ENCODE measurements at regions not wholly inside any gene's neighbourhood (a gene's known extent, or its start where the extent isn't known, plus 50 kb on each side); places are given as distances from the start of the nearest gene placed in this dataset.

DNA sequence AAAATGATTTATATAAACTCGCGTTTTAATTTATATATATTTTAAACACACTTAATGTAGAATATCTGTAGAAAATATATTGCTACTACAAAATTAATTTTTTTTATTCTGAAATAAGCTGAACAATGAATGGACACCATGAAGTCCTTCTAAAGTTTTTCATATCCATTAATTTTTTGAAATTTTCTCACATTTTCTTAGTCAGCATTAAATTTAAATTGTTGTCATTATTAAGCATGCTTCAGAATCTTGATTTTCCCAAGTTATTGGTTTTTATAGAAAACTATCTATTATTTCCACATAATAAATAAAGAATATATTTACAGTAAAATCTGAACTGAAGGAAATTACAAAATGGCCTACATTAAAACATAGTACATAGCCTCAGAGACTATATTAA is 1314.9 kb upstream of the CDH6 start:
- FAIRE-seq (no peak), DNase-seq (ENCODE audit: low read depth, low spot score) (no peak)
- H3K4me3 ChIP-seq (replicated peaks in 1 of 3; ENCODE audit: insufficient read depth in 1 of 3, low read depth in 1 of 3, low read length in 3 of 3), result no peak overlapping the region
- H3K4me1 ChIP-seq (ENCODE audit: control insufficient read depth, extremely low read depth, insufficient read depth, low read length), result no peaks in the 10 kb centered on the region
- dilution Hi-C loops (cut with MboI; ENCODE audit: extremely low pct_ligation_motif_present, low sequenced_read_pairs) (no loop called here), intact Hi-C loops (cut with micrococcal nuclease) (no loop called here)
- H2AFZ ChIP-seq (ENCODE audit: low read depth, low read length), result no peak overlapping the region
- ChIA-PET CTCF (no interaction called here), POLR2A (no interaction called here)
- H3K27me3 ChIP-seq (ENCODE audit: control insufficient read depth in 2 of 2, insufficient read depth in 2 of 2, low read length in 2 of 2), result no peaks in the 10 kb centered on the region
- no TSS peak for BruUV-seq (replicated peaks)
- no peak overlapping the region for H3K9ac ChIP-seq (replicated peaks; ENCODE audit: extremely low read depth, insufficient read depth, low read length)
- H3K4me2 ChIP-seq (ENCODE audit: insufficient read depth, low read length), result no peak overlapping the region
- peaks cover 4% of the 10 kb centered on the region for H3K9me3 ChIP-seq (replicated peaks; ENCODE audit: control insufficient read depth, insufficient read depth, low read length)
- no peaks in the 10 kb centered on the region for H3K79me2 ChIP-seq (ENCODE audit: control insufficient read depth, insufficient read depth, low read length)
- no peaks in the 10 kb centered on the region for H3K36me3 ChIP-seq (ENCODE audit: control insufficient read depth in 2 of 2, extremely low read depth in 1 of 2, insufficient read depth in 2 of 2, low read length in 2 of 2)
- H3K27ac ChIP-seq (ENCODE audit: insufficient read depth, low read depth, low read length), result no peak overlapping the region
- TF ChIP-seq EZH2 (IDR thresholded peaks at IDR 0.05; ENCODE audit: borderline replicate concordance, low read depth, low read length, severe bottlenecking), result no peak
- TF ChIP-seq MYC (IDR thresholded peaks at IDR 0.05; ENCODE audit: low read depth, low read length), result no peak
- no peaks in the 10 kb centered on the region for H4K20me1 ChIP-seq (replicated peaks; ENCODE audit: control insufficient read depth, extremely low read depth, insufficient read depth, low read length)
- no peaks in the 10 kb centered on the region for H3K9me1 ChIP-seq (replicated peaks; ENCODE audit: control insufficient read depth, extremely low read depth, insufficient read depth, low read length)

DNA sequence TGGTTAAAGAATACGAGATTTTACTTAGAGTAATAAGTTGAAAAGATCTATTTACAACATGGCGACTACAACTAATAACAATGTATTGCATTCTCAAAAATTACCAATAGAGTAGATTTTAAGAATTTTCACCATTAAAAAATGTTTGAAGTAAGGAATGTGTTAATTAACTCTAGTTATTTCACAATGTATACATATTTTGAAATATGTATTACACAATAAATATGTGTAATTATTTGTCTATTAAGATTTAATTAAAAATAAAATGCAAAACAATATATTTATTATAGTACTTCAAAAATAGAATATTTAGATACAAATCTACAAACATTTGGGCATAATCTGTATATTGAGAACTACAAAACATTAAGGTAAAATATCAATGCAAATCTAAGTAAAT is 1326.3 kb upstream of the CDH6 start:
- no peak overlapping the region for H3K4me2 ChIP-seq (ENCODE audit: insufficient read depth, low read length)
- no peak overlapping the region for H3K9ac ChIP-seq (replicated peaks; ENCODE audit: extremely low read depth, insufficient read depth, low read length)
- BruUV-seq (replicated peaks), result no TSS peak
- POLR2A ChIA-PET, result no interaction called here
- dilution Hi-C loops (cut with MboI; ENCODE audit: extremely low pct_ligation_motif_present, low sequenced_read_pairs), result no loop called here
- H3K36me3 ChIP-seq (ENCODE audit: control insufficient read depth in 2 of 2, extremely low read depth in 1 of 2, insufficient read depth in 2 of 2, low read length in 2 of 2), result no peaks in the 10 kb centered on the region
- CTCF ChIA-PET, result no interaction called here
- TF ChIP-seq, protein P1, sequence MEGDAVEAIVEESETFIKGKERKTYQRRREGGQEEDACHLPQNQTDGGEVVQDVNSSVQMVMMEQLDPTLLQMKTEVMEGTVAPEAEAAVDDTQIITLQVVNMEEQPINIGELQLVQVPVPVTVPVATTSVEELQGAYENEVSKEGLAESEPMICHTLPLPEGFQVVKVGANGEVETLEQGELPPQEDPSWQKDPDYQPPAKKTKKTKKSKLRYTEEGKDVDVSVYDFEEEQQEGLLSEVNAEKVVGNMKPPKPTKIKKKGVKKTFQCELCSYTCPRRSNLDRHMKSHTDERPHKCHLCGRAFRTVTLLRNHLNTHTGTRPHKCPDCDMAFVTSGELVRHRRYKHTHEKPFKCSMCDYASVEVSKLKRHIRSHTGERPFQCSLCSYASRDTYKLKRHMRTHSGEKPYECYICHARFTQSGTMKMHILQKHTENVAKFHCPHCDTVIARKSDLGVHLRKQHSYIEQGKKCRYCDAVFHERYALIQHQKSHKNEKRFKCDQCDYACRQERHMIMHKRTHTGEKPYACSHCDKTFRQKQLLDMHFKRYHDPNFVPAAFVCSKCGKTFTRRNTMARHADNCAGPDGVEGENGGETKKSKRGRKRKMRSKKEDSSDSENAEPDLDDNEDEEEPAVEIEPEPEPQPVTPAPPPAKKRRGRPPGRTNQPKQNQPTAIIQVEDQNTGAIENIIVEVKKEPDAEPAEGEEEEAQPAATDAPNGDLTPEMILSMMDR (IDR thresholded peaks at IDR 0.05; ENCODE audit: extremely low read depth in 1 of 2, insufficient read depth in 1 of 2, low read depth in 1 of 2, low read length in 2 of 2), result no peak
- TF ChIP-seq, protein P2, sequence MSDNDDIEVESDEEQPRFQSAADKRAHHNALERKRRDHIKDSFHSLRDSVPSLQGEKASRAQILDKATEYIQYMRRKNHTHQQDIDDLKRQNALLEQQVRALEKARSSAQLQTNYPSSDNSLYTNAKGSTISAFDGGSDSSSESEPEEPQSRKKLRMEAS (IDR thresholded peaks at IDR 0.05; ENCODE audit: insufficient read depth, insufficient read length), result no peak
- TF ChIP-seq EZH2 (IDR thresholded peaks at IDR 0.05; ENCODE audit: borderline replicate concordance, low read depth, low read length, severe bottlenecking) (no peak), POLR2AphosphoS5 (IDR thresholded peaks at IDR 0.05; ENCODE audit: insufficient read depth, low read depth, low read length) (no peak), GATA2 (IDR thresholded peaks at IDR 0.05; ENCODE audit: insufficient read depth, insufficient read length, low read depth, low read length) (no peak), MYC (IDR thresholded peaks at IDR 0.05; ENCODE audit: low read depth, low read length) (no peak), JUN (IDR thresholded peaks at IDR 0.05; ENCODE audit: borderline replicate concordance, insufficient read depth, insufficient read length, low read depth) (no peak), FOS (IDR thresholded peaks at IDR 0.05; ENCODE audit: borderline replicate concordance, insufficient read depth, low read length) (no peak), POLR2A (IDR thresholded peaks at IDR 0.05; ENCODE audit: low read depth, low read length) (no peak)
- peaks cover 1% of the 10 kb centered on the region for H3K9me3 ChIP-seq (replicated peaks; ENCODE audit: control insufficient read depth, insufficient read depth, low read length)
- DNase-seq (ENCODE audit: low read depth, low spot score) (no peak), FAIRE-seq (no peak)
- H2AFZ ChIP-seq (ENCODE audit: low read depth, low read length), result no peak overlapping the region
- intact Hi-C loops (cut with micrococcal nuclease), result no loop called here
- no peaks in the 10 kb centered on the region for H3K27me3 ChIP-seq (ENCODE audit: control insufficient read depth in 2 of 2, insufficient read depth in 2 of 2, low read length in 2 of 2)
- no peaks in the 10 kb centered on the region for H3K4me1 ChIP-seq (ENCODE audit: control insufficient read depth, extremely low read depth, insufficient read depth, low read length)
- H4K20me1 ChIP-seq (replicated peaks; ENCODE audit: control insufficient read depth, extremely low read depth, insufficient read depth, low read length), result no peaks in the 10 kb centered on the region
- H3K27ac ChIP-seq (ENCODE audit: insufficient read depth, low read depth, low read length), result no peak overlapping the region
- no peaks in the 10 kb centered on the region for H3K9me1 ChIP-seq (replicated peaks; ENCODE audit: control insufficient read depth, extremely low read depth, insufficient read depth, low read length)
- H3K4me3 ChIP-seq (replicated peaks in 1 of 3; ENCODE audit: insufficient read depth in 1 of 3, low read depth in 1 of 3, low read length in 3 of 3), result no peak overlapping the region
- no peaks in the 10 kb centered on the region for H3K79me2 ChIP-seq (ENCODE audit: control insufficient read depth, insufficient read depth, low read length)

Measured in endothelial cell of umbilical vein (primary cell).